ENCODE measurements at regions not wholly inside any gene's neighbourhood (a gene's known extent, or its start where the extent isn't known, plus 50 kb on each side); places are given as distances from the start of the nearest gene placed in this dataset.
A peak's percentile ranks its signal among the peaks of the same experiment; 100 is the strongest.
"Not testable (repeated sequence)": the region's sequence is repeated elsewhere in the genome, so short reads cannot be mapped to it uniquely, and the experiment has no call there.

DNA sequence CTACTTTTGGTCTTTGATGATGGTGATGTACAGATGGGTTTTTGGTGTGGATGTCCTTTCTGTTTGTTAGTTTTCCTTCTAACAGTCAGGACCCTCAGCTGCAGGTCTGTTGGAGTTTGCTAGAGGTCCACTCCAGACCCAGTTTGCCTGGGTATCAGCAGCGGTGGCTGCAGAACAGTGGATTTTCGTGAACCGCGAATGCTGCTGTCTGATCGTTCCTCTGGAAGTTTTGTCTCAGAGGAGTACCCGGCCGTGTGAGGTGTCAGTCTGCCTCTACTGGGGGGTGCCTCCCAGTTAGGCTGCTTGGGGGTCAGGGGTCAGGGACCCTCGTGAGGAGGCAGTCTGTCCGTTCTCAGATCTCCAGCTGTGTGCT is 56.6 kb upstream of the TNFAIP8 start:
- DNase-seq: not testable (repeated sequence)

DNA sequence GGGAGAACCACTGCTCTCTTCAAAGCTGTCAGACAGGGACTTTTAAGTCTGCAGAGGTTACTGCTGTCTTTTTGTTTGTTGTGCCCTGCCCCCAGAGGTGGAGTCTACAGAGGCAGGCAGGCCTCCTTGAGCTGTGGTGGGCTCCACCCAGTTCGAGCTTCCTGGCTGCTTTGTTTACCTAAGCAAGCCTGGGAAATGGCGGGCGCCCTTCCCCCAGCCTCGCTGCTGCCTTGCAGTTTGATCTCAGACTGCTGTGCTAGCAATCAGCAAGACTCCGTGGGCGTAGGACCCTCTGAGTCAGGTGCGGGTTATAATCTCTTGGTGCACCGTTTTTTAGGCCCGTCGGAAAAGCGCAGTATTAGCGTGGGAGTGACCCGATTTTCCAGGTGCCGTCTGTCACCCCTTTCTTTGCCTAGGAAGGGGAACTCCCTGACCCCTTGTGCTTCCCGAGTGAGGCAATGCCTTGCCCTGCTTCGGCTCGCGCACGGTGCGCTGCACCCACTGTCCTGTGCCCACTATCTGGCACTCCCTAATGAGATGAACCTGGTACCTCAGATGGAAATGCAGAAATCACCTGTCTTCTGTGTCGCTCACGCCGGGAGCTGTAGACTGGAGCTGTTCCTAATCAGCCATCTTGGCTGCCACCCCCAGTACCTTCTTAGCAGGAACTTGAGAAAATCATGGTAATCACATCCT is 56.1 kb upstream of the TNFAIP8 start:
- DNase-seq: peak; percentile 95

DNA sequence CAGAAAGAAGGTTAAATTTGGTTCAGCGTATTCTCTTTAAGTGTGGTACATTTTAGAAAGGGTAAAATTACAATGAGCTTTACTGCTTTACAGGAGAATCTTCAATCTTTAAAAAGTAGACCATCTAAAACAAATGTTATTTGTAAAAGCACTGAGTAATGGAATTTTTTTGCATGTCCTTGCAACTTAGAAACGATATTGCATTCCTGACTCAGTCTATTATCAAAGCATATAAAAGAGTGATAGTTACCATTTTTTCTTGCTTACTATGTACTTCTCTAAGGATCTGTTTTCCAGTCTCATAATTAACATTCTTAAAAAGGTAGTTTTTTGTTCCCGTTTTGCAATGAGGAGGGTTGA is 55.5 kb upstream of the TNFAIP8 start:
- no peak for DNase-seq

DNA sequence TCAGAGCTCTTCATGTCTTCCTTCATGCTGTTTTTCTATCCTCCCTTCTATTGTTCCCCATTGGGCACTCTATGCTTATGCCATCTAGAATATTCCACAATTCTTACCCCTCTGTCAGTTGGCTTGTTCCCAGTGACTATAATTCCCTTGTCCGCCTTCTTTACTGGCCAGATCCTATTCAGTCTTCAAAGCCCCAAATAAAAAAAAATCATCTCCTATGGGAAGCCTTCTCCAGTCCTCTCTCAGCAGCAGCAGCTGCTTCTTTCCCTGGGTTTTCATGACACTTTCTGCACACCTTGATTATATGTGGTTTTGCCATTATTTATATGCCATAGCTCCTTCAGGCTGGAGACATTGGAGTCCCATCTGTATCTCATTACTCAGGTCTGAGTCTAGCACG is 54.6 kb upstream of the TNFAIP8 start:
- DNase-seq: no peak

DNA sequence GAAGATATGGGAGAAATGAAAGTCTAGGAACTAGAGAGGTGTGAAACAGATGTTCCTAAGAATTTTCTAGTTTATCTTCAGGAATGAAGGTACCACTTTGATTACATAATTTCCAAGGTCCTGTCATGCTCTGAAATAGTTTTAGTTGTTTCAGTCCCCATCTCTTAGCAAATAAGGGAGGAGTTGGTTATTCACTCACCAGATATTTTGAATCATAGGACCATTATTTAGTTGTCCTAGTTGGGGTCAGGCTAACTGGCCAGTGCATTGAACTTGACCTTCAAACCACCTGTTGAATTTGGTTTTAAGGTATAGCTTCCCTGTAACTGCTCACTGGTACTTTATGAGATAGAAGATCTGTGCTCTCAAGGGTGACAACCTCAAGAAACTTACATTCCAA is 53.9 kb upstream of the TNFAIP8 start:
- no peak for DNase-seq

DNA sequence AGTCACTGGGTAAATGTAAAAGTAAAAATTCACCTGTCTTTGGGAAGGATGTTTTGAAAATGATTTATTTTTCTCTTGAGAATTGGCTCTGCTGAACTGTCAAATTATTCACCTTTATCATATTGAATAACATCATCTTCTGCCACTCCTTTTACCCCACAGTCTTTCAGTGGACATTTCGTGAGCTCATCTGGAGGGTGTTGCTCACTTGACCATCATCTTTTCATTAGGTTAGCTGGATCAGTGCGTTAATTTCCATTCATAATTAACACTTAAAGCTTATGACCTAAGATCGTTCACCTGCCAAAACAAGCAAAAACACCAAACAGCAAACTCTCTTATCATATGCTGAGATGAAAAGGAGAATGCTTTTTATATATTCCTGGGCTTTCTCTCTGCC is 53.4 kb upstream of the TNFAIP8 start:
- DNase-seq: no peak

DNA sequence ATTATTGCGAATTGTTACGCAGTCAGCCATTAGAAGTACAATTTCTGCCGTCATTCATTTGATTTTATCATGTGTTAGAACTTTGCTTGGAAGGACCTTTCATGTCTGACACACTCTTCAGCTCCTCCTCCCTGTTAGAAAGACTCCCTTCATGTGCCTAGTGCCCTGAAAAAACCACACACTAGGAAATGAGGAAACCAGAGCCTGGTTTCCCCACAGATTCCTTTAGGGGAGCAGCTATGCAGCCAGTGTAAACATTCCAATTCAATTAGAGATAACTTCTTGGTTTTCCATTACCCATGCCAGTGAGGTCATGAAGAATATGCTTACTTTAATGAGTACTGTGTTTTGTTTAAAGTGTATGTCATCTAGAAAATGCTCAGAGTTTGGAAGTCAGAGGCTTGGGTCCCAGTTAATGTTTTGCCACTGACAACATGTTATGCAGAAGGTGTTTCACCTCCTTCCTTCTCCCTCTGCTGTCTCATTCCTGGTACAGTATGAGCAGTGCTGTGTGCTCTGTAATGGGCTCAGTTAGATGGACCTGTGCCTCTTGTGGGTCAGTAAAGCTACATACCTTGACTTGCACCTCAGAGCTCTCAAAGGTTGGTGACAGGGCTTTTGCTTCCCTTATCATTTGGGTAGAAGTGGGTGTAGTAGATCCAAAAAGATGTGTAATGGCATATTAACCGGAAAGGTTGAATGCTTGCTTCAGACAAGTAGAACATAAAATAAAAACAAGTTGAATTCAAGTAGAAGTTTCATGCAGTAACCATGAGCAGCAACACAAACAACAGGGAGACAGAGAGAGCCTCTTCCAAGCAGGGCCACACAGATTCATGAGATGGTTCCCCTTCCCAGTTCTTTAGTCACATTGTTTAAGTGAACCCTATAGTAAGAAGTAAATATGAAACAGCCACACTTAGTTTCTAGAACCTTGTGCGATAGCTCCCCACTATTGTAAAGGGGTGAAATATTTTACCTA is 52.6 kb upstream of the TNFAIP8 start:
- DNase-seq: no peak

DNA sequence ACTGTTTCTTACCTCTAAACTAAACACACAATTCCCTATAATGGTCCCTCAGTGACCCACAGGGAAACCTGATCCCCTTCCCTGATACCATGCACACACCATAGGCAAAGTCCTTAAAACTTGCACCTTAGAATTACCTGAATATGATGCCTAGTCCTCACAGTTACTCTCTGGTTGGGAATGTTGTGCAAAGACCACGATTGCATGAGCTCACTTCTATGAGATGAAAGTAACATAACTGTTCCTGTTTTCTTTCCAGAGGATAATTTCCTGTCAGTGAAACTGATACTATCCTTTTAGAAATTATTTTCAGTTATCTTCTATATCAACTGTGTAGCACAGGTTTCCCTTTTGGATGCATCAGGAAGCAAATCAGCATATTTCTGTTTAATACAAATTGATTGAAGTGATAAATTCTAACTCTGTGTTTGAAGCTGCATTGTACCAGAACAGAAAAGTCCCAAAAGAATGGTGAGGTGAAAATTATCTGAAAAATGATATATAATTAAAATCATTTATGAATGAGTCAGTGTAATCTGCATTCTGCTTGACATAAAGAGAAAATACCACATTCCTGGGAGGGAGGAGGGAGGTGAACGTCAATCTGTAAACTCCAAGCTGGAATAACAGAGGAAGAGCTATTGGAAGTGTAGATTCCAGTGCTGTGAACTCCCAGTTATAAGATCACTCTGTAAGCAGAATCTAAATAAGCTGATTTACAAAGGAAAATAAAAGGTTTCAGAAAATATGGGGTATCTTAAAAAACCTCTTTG is 51.2 kb upstream of the TNFAIP8 start:
- no peak for DNase-seq

Measured in activated naive CD4-positive, alpha-beta T cell treated with anti-CD3 and anti-CD28 coated beads, Interleukin-2, amount 50 U/mL, for 16 hours (primary cell).